Stimulated activated naive CD4-positive, alpha-beta T cell (primary cell): ENCODE measurements at regions not wholly inside any gene's neighbourhood (a gene's known extent, or its start where the extent isn't known, plus 50 kb on each side); places are given as distances from the start of the nearest gene placed in this dataset.
"Not testable (repeated sequence)": the region's sequence is repeated elsewhere in the genome, so short reads cannot be mapped to it uniquely, and the experiment has no call there.

Source experiments
- DNase-seq, 6 experiments: peaks; one replicate each; lab custom pipeline; 2025; lab: John Stamatoyannopoulos, UW

DNA sequence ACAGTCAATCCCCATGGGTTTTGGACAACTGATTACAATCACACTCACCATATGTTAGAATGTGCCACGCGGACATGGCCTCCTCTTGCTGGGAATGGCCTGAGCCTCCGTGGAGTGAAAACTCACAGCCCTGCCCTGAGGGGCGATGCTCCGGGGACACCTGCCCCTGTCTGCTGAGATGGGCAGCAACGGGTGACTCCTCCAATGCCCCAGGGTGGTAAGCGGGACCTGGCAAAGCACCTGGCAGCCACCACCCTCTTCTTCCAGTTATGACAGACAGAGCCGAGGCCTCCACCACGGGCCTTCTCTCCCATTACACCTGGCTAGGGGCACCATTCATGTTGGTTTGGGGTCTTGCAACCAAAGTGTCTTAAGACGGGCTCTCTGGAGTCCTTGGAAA is 94.9 kb upstream of the COL5A1 start:
- no peak for DNase-seq

DNA sequence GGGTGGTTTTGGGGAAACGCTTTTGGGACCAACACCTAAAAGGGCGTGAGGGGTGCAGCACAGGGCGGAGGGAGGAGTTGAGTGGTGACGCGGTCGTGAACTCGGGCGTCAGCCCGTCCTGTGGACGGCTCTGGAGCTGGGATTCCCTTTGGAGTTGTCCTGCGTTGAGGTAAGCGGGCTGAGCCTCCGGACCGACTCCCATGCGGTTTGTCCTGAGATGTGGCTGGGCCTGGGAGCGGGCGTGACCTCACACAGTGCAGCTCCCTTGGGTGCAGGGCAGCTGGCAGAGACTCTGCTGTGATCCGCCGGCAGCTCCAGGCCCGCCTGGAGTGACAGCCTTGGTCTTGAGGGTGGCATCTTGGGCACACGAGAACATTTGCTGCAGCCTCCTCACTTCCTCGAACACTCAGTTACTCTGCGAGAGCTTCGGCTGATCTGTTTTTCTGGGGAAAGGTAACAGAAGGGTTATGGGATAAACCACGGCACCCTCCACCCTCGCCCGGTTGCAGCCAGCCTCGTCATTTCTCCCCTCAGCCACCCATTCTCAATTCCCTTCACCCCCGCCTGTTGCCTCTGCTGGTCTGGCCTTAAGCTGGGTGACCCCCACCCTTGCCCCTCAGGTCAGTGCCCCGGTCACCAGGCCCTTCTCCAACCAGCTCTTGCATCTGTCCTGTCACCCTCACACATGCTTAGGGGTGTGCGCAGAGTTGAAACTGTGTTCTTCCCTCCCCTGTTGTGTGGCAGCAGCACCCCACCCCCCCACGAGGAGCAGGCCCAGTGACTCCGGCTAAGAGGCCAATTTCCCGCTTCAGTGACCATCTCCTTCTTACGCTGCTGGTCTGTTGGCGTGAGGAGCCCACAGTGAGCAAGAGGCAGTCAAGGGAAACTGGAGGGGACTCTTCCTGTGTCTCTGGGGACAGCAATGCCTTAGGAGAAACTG is 94.2 kb upstream of the COL5A1 start:
- no peak for DNase-seq

DNA sequence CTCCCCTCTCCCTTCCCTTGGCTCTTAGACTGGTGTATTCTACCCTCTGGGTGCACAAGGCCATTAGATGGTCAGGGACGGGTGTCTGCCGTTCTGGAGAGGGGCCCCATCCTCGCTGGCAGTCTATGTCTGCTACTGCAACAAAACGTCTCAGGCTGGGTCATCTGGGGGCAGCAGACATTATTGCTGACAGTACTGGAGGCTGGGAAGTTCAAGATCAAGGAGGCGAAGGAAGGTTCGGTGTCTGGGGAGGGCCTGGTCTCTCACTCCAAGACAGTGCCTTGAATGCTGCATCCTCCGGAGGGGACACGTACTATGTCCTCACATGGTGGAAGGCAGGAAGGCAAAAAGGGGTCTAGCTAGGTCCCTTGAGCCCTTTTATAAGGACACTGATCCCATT is 93.4 kb upstream of the COL5A1 start:
- no peak for DNase-seq

DNA sequence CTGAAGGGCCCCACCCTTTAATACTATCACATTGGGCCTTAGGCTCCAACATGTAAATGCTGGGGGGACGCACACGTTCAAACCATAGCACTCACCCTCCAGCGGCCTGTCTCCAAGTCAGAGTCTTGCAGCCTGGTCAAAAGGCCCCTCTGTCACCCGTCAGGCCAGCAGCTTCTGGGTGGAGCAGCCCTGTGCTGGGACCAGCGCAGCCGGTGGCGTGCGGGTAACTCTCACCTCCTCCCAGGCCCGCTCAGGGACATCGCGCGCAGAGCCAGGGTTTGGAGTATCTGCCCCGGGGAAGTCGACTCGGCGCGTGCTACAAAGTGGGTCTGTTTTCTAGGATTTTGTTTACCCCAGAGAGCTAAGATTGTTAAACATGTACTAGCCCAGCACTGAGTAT is 93.0 kb upstream of the COL5A1 start:
- DNase-seq, result no peak

DNA sequence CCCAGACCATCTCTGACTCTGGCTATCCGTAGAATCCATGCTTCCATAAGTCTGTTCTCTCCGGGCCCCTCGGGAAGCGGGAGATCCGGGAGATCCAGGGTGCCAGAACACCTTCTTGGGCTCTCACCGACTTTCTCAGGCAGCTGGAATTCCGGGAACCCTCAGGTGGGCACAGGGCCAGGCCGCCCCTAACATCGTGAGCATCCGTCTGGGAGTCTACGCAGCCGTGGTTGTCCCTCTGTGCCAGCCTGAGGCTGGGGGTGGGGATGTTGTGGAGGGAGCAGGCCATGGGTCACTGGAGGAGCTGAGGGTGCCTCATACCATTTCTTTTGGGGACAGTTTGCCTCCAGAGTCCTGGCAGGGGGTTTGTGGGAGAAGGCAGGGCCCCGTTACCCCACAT is 92.3 kb upstream of the COL5A1 start:
- no peak for DNase-seq

DNA sequence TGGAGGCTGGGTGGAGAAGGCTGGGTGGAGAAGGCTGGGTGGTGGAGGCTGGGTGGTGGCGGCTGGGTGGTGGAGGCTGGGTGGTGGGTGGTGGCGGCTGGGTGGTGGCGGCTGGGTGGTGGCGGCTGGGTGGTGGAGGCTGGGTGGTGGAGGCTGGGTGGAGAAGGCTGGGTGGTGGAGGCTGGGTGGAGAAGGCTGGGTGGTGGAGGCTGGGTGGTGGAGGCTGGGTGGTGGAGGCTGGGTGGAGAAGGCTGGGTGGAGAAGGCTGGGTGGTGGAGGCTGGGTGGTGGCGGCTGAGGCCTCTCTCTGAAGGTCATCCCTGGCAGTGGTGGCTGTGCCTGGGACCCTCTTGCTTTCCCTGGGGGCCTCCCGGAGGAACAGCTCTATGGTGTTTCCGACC is 91.5 kb upstream of the COL5A1 start:
- DNase-seq, result not testable (repeated sequence)

DNA sequence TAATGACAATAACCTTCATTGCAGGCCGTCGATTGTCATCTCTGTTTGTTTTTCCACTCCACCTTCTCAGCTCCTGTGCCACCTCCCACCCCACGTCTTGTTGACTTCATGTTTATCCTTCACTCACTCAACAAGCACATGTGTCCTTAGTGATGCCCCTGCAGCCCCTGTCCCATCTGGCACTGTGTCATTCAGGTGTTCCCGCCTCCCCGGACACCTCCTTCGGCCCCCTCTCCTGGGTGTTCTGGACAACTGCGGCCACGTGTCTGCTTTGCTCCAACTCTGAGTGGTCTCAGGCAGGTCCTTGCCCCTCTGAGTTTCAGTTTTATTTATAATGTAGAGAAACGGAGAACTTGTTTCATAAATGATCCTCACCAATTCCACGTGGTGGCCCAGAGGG is 91.0 kb upstream of the COL5A1 start:
- no peak for DNase-seq

DNA sequence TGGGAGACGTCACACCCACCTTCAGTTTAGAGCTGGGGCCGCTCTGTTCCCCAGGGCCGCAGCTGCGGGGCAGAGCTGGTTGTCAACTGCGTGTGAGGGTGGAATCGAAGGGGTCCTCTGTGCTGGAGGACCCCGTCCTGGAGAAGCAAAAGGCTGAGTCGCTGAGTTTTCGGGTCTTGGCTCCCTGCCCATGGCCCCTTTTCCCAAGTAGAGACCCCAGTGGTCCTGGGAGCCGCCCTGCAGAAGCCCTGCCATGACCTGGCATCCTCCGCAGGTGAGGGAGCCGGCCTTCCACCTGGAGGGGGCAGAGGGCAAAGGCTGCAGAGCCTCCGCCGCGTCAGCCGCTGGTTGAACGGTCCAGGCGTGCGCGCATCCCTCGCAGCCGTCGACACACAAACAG is 90.4 kb upstream of the COL5A1 start:
- DNase-seq, result no peak

DNA sequence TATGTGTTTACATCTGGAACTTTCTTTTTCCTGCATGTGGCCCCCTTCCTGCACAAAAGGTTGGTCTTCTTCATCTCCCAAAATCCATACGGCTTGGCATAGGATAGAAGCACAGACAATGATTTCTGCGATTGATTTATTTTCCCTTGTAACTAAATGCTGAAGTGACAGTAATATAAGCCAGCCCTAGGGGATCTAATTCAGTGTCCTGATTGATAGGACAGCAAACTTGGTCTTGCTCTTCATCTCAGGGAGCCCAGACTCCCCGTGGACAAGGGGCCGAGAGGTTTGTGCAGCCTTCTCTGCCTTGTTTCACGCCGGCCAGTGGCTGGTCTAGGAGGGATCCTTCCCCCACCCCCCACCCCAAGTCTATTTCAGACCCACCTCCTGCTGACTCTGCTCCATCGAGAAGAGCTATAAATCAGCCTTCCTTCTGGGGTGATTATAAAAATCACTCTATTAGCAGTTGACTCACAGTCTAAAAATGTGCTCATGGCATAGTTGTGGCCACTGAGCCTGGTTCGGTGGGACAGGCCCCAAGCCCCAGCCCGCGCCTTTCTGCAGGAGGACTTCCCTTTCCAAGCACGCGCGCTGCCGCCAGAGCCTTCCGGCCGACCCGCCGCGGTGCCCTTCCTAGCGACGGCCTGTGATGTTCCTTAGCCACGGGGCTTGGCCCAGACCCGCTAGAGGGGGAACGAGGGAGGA is 89.8 kb upstream of the COL5A1 start:
- no peak for DNase-seq

DNA sequence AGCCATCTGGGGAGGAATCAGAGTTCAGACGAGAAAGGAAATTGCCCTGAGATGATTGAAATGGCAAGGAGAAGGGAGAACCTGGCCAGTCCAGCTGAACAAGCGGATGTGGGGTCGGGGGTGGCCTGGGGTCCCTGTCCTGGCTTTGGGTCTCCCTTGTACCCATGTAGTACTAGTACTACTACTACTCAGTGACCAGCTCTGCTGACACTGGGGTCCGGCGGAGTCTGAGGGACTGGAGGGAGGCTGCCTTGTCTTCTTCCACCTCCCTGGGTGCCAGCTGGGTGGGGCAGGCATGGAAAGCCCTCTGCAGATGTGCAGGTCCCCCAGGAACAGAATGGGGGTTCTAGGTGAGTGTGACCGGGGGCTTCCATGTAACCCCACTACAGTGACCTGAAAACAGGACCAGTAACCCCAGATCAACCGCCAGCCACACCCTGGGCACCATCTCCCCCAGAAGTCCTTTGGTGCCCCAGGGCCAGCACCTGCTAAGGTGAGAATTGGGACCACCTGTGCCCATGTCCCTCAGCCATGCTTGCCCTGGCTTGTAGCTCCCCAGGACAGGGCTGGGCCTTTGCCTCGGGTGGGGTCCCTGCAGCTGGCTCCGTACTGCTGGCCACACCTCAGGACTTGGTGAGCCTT is 89.1 kb upstream of the COL5A1 start:
- no peak for DNase-seq

DNA sequence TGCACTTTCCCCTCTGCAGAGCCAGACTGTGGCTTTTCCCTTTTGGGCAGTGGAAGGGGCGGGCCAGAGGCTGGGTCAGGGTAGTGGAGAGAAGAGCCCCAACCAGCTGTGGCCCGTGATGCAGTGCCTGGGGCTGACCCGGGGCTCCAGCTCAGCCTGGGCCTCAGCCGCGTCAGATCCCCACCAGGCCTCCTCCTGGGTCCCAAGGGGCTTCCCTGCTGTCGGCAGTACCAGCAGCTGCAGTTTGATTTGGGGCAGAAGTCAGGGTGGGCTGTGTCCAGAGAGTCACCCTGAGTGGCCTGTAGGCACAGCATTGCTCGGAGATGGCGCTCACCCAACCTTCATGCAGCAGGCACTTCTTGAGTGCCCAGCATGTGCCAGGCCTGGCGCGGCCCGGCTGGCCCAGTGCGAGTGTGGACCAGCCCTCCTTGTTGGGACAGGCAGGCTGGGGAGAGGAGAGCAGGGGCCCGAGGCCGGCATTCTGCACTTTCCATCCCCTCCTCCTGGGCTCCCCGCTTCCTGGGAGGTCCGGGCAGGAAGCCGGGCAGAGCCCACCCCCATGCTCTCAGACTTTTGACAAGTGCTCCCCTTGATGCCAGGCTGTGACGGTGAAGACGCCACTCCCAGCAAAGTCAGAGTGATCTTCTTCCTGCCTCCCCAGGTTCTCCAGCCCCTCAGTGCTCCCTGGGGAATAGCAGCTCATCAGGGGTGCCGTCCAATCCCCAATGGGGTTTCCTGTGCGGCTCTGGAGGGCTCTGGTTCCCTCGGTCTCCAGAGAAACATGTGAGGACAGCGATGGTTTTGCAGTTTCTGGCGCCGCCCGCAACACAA is 88.3 kb upstream of the COL5A1 start:
- no peak for DNase-seq

DNA sequence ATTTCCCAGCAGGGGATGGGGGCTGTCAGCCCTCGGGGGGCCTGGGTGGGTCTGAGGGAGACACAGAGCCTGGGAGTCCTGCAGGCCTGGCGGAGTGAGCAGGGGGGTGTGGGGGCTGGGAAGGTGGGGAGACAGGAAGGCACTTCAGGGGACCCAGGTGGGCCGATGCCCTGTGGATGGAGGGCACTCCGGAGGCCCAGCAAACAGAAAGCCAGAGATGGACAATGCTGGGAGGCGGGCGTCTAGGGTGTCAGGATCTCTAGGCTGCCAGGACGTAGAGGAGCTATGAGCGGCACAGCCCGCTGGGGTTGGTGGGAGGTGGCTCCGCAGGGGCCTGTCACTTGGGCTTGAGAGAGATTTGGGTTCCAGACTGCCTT is 87.6 kb upstream of the COL5A1 start:
- no peak for DNase-seq

DNA sequence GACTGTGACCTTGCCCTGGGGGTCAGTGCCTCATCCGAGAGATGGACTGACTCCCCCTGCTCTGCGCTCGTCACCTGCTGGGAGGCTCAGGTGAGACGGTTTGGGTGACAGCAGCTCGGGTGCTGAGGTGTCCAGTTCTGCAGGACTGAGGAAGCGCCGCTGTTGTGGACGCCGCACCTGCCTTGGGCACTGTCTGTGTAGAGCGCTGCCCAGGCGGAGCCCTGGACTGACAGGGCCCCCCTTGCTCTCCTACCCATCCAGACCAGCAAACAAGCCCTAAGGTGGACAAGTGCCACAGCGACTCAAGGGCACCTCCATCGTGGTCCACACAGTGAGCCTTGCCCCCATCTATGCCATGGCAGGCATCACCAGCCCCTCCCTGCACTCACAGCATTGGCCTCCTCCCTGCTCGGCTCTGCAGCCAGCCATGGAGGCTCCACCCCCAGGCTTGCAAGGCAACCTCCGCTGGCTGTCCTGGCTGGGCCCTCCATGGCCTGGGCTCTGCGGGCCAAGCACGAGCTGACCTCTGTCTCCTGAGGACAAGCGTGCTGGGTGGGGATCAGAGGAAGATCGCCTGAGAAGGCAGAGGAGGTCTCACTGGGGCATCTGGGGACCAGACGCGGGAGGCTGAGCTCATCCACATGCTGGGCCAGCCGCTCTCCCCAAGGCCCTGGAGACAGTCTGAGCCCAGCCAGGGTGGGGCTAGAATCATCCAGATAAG is 87.1 kb upstream of the COL5A1 start:
- no peak for DNase-seq

DNA sequence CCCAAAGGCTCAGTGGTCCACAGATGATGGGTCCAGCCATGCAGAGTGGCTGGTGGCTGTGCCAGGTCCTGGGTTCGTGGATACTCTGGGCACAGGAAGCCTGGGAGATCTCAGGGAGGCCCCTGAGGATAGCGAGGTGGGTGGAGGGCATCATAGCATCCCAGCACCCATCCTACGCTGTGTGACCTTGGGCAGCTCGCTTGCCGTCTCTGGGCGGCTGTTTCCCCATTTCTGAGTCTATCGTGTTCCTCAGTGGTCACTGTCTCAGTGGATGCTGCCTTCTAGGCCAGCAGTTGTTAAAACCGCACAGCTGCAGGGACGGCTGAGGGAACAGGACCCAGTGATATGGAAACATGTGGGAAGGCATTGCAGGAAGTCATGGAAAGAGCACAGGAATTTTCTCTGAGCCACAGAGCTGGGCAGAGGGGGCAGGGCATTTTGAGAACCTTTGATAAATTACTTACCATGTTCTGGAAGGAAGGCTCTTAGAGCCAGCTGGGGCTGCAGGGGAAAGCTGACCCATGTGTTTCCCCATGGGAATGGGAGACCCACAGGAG is 86.4 kb upstream of the COL5A1 start:
- DNase-seq, result no peak

DNA sequence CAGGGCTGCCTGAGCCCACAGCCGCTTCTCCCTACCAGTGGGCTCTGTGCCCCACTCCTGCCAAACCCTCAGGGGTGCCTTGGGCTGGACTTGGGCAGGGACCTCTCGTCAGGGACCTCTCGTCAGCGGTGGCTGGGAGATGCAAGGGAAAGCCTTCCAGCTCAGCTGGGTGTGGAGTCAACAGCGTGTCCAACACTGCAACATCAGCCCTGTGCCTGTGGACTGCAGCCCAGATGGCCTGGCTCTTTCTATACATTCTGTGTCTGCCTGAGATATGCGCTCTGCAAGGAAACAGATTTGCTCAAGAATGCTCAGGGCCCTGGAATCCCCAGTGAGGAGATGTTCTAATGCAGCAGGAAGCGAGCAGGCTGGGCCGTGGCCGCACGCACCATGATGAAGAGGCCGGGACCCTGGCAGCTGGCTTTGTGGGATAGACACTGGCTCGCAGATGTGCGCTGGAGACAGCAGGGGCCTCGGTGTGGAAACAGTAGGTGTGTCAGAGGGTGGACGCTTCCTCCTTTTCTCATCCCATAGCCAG is 85.0 kb upstream of the COL5A1 start:
- DNase-seq, result no peak

DNA sequence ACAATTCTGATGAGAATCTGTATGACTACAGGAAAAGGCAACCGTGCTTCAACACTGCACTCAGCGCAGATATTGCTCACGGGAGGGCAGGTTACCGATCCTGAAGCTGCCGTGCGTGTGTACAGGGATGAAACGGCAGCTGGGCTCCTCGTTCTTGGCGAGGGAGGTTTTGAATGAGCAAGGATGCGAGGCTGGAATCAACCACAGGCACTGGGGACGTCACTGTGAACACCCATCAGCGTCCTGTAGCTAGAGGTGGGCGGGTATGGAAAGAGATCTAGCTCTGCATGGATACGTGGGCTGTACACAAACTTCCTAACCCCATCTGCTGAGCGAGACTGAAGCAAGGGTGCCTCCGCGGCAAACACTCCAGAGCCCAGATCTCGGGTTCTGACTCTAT is 84.3 kb upstream of the COL5A1 start:
- DNase-seq, result no peak

DNA sequence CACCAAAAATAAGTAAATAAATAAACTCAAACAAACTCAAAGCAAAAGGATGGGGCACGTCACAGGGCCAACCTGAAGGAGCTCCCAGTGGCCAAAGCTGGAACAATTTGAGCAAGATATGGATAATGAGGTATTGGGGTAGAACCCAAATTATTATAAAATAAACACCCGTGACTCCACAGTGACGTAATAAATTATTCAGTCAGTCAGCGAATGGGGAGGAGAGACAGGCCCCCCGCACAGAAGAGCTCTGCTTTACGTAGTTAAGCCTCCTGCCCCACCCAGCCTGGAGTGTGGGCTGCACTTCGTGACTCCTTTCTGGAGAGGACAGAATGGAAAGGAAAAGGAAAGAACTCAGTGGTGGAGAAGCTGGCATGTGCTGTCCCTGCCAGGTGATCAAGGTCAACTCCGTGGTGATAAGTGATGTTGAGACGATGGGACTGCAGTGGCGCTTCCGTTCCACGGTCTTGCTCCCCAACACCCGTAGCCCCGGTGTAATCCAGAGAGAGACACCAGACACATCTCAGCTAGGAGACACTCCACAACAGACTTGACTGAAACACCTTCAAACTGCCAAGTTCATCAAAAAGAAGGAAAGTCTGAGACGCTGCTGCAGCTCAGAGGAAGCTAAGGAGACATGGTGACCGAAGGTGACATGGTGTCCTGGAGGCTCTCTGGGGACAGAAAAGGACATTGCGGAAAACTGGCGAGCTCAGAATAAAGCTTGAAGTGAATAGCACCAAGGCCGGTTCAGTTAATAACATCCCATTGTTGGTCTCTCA is 83.3 kb upstream of the COL5A1 start:
- DNase-seq, result no peak

DNA sequence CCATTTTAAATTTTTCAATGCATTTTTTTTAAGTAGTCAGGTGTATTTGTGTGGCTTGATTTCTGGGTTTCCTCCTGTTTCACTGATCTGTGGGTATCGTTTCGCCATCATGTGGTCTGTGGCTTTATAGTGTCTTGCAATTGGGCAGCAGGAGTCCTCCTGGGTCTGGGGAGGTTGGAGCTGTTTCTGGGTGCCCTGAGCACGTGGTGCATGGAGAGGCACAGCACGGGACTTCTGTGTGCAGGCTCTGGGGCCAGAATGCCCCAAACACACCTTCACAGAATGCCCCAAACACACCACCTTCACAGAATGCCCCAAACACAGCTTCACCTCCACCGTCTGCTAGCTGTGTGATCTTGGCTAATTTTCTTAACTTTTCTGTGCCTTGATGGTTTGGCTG is 82.6 kb upstream of the COL5A1 start:
- no peak for DNase-seq

DNA sequence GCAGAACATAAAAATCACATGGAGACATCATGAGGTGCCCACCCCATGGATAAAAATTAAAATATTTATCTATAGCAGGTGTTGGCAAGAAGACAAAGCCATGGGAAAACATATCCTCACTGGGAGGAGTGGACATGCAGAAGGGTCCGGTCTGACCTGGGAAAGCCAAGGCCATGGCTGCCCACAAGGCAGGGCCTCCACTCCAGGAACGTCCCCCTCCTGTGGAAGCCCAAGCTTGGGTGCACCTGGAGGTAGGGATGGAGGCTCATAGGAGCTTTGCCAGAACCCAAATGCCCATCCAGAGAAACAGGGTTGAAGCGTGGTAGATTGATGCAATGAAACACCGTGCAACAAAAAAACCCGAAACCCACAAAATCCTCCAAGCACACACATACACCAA is 81.4 kb upstream of the COL5A1 start:
- DNase-seq, result no peak

DNA sequence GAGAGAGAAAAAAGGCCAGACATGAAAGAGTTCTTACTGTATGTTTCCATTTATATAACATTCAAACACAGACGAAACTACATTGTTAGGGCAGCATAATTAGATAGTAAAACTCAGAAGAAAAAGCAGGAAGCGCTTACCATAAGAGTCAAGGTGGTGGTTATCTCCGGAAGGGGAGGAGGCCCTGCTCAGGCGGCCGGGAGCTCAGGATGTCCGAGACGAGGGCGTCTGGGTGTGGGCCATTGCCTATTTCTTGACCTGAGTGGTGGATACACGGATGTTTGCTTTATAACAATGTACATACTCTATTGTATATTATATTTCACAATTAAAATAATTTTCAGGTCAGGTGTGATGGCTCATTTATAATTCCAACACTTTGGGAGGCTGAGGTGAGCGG is 80.9 kb upstream of the COL5A1 start:
- no peak for DNase-seq
